HG03558 (cell line): ENCODE measurements at regions not wholly inside any gene's neighbourhood (a gene's known extent, or its start where the extent isn't known, plus 50 kb on each side); places are given as distances from the start of the nearest gene placed in this dataset.
A peak's percentile ranks its signal among the peaks of the same experiment; 100 is the strongest.

Experiments used
- ATAC-seq: cut with Tn5 transposase; IDR thresholded peaks from one replicate; pipeline ENCODE4 v1.9.1; 2021; ENCODE audit warnings: moderate number of reproducible peaks; ENCODE audit not compliant: unreplicated experiment; ENCODE audit errors: extremely low read depth

DNA sequence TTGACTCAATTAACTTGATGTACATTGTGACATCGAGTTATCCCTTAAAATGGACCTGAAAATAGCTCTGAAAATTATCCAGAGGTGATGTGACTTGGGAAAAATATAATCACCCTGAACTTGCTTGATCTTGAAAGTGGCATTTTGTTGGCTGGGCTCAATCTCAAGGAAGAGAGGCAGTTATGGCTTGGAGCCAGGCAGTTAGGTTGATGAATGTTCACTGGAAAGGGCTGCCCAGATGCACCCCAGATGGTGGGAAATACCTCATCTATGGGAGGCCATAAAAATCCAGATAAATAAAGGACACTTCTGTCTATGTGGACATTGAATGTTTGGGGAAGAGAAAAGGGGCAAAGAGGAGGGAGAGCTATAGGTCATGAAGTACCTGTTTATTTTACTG, 55.7 kb upstream of the OR5AN1 start:
- ATAC-seq, result no peak

DNA sequence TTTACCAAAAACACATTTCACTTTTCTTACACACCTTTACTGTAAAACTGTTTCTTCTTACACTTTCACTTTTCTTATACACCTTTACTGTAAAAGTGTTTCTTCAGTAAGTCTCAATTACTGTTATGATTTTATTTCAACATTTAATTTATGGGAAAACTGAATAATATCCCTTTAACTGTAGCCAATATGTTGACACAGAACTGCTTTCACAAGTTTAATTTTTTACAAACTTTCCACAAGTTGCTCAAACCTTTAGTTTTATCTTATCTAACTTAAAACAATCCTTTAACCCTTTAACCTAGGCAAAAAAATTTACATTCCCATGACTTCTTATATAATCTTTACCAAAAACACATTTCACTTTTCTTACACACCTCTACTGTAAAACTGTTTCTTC, 63.3 kb upstream of the OR5AN1 start:
- no peak for ATAC-seq

DNA sequence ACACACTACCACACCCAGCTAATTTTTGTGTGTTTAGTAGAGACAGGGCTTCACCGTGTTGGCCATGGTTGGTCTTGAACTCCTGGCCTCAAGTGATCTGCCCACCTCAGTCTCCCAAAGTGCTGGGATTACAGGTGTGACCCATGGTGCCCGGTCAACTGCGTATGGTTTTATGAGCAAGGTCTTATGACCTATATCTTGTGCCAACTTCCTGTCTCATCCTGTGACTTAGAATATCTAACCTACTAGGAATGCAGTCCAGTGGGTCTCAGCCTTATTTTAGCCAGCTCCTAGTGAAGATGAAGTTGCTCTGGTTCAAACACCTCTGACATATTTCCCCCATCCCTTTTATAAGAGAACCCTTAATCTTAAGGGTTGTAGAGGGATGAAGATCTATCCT, 66.1 kb upstream of the OR5AN1 start:
- ATAC-seq, result no peak

DNA sequence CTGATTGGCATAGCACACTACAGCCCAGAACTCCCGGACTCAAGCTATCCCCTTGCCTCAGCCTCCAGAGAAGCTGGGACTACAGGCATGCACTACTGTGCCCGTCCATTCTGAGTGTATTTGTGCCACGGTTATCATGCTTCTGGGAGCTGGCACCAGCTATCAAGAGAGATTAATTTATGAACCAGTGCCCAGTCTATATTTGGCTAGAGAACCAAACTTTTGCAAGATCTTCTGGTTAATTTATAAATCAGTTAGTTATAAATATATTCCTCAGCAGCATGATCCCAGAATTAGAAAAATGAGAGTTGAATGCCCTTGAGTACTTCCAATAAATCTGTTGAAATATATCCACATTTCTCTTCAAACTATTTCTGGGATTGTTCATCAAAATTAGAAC, 67.5 kb upstream of the OR5AN1 start:
- ATAC-seq, result no peak

DNA sequence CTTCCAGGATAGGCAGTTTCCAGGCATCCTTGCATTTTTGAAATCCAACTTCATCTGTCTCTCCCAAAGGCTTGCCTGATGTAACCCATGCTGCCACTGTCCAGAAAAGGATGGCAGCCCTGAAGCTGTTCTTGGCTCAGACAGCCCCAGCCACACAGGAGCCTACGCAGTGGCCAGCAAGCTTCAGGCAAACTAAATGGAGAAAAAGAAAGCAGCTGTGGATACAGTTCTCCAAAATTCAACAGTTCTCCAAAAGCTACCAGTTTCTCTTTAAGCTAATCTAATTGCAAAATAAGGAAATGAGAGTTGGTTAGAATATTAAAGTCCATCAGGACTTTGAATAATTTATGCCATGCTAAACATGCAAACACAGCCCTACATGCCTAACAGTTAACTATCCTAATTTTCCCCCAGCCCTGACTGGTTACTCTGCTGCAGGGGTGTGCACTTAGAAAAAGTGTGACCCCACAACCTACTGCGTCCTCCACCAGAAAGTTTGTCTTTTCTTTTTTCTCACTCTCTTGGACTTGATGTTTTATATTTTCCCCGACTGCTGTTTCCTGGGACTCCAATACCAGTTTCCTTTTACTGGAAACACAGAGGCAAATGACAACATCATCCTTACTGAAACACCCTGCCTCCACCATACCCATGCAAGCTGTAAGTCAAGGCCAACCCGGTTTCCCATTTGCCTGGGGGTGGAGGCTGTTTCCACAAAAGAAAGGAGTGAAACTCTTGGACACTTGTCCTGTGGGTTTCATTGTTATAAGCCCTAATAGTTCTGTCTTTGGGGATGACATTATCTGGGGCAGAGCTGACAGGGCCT, 69.1 kb upstream of the OR5AN1 start:
- no peak for ATAC-seq

DNA sequence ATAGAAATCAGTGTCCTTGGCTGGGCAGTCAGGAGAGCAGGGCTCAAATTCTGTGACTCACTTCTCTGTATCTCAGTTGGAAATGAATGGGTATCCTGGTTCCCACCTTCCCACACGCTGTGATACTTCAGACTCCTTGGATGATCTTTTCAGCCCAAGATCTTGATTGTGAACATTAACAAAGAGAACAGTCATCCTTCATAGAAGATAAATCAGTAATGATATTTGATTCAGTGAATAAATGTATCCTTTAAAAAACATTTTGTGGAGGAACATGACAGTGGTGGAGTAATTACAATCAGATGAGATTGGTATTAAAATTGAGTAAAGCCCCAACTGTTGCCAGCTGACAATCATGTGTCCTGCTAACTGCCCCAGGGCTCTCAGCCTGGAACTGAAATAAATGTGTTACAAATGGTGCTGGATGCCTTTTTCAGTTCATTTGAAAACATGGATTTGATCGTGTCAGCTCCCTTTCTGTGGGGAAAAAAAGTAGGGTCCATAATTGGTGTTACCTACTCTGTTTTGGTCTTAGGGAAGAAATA, 72.9 kb upstream of the OR5AN1 start:
- ATAC-seq, result no peak

DNA sequence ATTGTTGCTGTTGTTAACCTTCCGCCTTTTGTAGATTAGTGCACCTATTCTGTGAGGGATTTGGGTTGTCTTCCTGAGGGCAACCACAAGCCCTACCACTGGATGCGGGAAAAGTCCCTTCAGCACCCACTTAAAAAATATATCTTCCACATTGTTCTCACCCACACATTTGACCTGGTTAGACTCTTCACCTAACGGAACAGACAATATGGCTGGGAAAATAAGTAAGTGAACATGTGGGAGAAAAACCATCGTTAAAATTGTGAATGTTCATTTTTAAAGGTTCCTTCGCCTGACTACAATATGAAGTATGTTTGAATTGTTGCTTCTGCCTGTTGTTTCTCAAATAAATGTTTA, 72.0 kb upstream of the MPEG1 start:
- ATAC-seq, result no peak

DNA sequence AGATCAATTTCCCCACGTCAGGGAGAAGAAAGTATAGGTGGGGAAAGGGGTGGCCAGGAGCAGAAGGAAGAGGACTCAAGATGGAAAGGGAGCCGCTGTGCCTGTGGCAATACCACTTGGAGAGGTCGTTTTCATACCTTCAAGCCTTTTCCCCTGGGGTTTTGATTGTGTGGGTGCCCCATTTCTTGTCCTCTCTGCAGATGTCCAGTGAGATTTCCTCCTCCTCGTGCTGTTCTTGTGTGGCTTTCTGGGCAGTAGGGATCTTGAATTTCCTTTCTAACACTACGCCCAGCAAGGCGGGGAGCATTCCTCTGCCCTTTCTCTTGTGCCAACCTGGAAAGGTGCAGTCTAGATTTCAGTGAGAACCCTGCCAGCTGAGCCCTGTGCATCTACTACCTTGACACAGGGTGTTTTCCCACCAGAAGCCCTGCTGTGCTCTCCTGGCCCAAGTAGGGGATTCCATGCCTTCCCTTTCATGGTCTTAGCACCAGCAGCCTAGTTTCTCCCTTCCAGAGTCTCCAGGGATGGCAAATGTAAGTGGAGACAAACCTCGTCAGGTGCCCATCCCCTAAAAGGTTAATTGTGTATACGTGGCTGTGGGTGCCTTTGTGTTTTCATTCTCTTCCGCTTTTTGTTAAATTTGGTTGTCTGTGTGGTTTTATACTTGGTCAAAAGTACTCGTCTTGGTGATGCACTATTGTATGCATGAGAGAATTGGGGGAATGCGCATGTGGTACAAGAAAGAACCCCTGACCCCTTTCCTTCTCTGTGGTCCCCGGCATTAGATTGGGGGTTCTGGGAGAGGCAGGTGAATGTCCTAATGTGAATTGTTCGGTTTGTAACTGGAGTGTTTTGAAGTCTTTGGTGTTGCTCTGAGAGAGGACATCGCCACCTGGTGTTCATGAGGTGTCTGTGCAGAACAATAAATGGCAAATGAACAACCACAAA, 71.4 kb upstream of the MPEG1 start:
- ATAC-seq, result peak; percentile 57

DNA sequence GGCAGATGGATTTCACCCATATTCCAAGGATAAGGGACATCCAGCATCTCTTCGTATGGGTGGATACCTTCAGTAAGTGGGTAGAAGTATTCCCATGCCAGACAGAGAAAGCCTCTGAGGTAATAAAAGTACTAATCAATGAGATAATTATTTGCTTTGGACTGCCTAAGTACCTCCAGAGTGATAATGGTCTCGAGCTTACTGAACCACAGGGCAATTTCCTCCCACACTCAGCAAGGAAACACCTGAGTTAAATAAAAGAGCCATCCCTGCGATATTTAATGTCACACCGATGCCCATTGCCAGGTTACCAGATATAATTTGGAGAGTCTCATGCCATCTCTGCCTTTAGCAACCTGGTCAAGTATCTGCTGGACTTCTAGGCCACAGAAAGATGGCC, 70.6 kb upstream of the MPEG1 start:
- no peak for ATAC-seq

DNA sequence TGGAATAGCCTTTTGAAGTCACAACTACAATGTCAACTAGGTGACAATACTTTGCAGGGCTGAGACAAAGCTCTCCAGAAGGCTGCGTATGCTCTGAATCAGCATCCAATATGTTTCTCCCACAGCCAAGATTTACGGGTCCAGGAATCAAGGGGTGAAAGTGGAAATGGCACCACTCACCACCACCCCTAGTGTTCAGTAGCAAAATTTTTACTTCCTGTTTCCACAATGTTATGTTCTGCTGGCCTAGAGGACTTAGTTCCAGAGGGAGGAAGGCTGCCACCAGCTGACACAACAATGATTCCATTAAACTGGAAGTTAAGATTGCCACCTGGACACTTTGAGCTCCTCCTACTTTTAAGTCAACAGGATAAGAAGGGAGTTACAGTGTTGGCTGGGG, 68.5 kb upstream of the MPEG1 start:
- ATAC-seq, result no peak

DNA sequence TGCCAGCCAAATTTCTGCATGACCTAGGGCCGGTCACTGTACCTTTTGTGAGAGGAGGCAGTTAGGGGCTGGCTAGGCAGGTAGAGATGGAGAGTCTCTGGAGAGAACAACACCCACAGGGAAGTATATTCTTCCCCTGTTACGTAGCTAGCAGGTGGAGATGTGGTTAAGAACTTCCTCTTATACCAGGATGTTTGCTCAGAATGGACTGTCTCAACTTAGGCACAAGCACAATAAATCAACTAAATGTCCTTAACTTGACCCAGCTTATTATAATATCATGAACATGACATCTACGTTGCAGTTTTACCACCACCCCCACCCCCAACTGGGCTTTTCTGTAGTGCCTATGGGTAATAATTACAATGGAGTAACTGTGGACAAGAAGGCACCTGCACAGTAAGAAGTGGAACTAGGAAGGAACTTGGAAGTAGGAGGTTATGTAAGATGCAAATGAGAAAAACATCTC, 60.7 kb upstream of the MPEG1 start:
- peak; percentile 96 for ATAC-seq

DNA sequence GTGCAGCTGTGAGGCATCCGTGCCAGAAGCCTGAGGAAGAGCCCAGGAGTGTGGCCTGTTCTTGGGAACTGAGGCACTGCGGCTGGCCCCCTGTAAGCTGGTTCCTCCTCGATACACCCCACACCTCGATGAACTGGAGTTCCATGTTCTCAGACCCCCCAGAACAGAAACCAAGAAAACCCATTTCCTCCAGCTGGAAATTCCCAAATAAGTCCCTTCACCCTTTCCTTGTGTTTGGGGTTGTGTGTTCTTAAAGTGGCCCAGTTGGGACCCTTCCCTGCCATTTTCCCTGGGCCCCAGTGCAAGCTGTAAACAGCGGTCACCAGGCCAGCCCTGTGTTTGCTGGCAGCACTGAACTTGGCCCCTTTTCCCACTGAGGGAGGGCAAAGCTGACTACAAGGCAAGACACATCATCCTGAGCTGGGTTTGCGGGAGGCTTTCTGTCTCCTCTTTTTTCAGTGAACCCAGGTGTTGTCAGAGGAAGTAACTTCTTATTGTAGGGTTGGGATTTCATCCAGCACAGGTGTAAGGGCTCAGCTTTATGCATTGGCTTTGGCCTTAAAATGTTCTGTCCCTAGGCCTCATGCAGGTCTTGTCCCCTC, 60.1 kb upstream of the MPEG1 start:
- ATAC-seq, result no peak

DNA sequence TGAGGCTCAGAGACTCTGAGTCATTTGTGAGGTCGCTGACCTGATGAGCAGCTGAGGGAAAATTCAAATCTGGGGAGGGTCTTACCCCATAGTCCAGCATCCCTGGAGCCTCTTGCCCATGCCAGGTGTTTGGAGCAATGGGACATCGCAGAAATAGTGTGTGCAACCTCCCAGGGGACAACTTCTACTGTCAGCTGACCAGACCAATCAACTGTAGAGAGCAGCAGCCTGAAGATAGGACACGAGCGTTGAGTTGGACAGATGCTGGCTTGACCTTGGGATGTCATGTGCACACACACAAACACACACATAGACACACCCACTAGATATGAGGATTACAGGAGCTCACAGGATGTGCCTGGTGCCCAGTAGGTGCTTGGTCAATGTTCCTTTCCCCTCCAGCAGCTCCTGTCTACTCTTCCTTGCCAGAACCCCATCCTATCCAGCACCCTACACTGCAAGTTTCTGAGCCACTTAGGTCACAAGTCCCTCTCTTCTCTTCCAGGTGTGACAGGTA, 59.1 kb upstream of the MPEG1 start:
- ATAC-seq, result no peak

DNA sequence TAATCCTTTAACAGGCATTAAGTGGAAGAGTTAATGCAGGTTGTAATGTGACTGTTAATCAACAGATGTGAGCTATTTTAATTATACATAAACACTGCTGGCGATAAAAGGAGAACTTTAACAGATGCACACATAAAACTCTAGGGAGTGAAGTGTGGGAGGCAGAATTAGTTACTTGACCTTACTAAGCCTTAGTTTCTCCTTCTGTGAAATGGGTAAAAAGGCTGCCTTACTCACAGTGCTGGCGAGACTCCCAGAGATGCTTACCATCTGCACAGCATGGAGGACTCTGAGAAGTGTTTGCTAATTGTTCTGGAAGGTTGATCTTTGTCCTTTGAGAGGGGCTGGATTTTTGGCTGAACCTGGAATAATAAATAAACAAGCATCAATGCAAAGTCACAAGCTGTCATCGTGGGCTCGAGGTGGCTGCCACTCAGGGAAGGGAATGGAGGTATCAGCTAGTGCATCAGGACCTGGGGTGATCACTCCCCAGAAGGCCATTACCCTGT, 58.6 kb upstream of the MPEG1 start:
- no peak for ATAC-seq

DNA sequence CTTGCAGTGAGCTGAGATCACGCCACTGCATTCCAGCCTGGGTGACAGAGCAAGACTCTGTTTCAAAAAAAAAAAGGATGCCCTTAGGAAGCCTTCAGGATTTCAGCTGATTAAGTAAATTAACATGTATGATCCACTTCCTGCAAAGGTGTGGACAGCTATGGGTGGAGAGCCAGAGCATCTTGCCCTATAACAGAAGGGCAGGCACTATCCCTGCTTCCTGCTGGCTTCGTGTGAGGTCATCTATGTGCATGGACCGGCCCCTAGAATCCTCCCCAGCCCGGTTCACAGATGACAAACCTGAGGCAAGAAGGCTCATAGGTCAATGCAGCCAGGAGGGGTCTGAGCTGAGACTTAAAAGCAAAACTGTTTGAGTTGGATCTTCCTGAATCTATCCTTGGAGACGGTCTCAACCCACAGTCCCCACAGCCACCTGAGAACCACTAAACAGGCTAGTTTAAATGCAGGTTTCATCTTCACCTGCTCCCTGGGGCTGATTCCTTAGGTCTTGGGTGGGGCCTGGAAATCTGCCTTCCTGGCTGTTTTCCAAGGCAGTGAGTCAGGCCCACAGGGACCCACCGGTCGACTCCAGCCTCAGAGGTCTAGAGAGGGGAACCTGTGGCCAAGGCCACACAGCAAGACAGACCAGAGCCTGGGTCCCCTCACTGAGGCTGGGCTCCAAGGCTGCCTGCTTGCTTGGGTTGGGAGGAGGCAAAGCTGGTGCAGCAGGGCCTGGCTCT, 55.2 kb upstream of the MPEG1 start:
- ATAC-seq, result no peak

DNA sequence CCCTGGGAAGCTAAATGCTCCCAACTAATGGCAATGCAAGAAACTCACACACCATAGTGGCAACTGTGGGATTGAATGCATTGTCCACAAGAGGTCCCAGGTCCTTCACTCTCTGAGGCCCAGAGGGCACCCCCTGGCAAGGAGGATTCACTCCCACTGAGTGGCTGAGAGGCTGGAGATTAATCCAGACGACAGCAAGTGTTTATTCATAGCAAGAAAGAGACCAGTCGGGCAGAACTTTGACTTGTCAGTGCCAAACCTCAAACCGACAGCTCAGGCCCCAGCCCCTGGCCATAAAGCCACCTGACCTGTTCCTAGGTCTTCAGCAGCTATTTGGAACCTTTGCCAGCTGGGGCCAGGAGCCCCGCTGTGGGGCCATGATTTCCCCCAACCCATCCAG, 54.5 kb upstream of the MPEG1 start:
- peak; percentile 81 for ATAC-seq

DNA sequence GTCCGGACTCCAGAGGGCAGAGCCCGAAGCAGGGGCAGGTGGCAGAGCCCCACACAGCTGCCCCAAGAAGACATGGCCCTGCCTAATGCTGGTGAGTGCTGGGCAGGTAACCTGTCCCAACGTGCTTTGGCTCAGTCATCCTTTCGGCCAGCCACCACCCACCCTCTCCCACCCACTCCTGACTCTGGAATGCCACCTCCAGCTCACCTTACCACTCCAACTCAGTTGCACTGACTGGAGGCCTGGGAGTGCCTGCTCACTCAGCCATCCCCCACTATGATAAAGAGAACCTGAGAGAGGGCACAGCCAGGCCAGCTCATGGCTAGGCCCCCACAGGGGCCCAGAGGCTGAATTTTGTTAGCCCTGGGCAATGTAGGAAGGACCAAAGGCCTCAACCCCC, 53.8 kb upstream of the MPEG1 start:
- ATAC-seq, result no peak

DNA sequence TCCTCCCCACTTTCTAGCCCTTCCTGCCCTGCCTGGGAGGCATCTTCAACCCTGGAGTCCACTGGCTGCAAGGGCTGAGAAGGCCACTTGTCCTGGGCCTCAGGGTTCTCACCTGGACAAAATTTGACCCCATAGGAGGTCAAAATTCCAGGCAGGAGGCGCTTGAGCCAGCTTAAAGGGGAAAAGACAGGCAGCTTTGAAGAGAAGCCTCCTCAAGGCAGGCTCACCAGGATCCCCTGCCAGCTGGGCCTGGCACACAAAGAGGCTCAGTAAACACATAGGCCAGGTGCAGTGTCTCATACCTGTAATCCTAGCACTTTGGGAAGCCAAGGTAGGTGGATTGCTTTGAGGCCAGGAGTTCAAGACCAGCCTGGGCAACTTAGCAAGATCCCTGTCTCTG, 53.0 kb upstream of the MPEG1 start:
- ATAC-seq, result no peak

DNA sequence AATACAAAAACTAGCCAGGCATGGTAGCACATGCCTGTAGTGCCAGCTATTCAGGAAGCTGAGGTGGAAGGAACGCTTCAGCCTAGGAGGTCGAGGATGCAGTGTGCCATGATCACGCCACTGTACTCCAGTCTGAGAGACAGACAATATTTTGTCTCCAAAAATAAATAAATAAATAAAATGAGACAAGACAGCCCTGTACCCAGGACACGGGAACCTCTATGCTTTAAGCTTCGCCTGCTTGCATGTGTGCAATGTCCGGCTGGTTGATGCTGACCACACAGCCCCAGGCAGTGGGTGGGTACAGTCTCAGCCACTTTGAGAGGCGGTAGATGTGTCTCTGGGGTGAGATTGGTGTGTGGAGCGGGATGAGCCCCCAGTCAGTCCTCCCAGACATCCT, 52.0 kb upstream of the MPEG1 start:
- no peak for ATAC-seq
